ENCODE measurements at regions not wholly inside any gene's neighbourhood (a gene's known extent, or its start where the extent isn't known, plus 50 kb on each side); places are given as distances from the start of the nearest gene placed in this dataset.

GRCh38 chr21:28483301-28484035, 509.2 kb downstream of the LTN1 start:
- Mint-ChIP-seq H3K27me3 (no peaks in the 10 kb centered on the region), H3K4me3 (no peak overlapping the region), H3K27ac (no peak overlapping the region), H3K4me1 (peaks cover 8% of the 10 kb centered on the region), H3K9me3 (ENCODE audit: insufficient read depth) (no peaks in the 10 kb centered on the region)
- 55% methylated on average over 1 of the region's 3 CpGs for WGBS (ENCODE audit: insufficient coverage)
- CTCF ChIA-PET: no interaction called here
- no peaks in the 10 kb centered on the region for H3K4me1 ChIP-seq (ENCODE audit: control insufficient read depth in 2 of 2, insufficient read depth in 2 of 2, low read length in 2 of 2)
- no peak overlapping the region for H3K4me3 ChIP-seq (ENCODE audit: control extremely low read depth in 1 of 5, extremely low read depth in 1 of 5, insufficient read depth in 1 of 5, low read depth in 2 of 5, low read length in 4 of 5)
- H4K20me1 ChIP-seq (ENCODE audit: control insufficient read depth, insufficient read depth, low read length, poor library complexity, severe bottlenecking): no peaks in the 10 kb centered on the region
- no peaks in the 10 kb centered on the region for H3K36me3 ChIP-seq (replicated peaks in 1 of 2; ENCODE audit: control extremely low read depth in 1 of 2, control insufficient read depth in 1 of 2, extremely low read depth in 1 of 2, insufficient read depth in 2 of 2, low read length in 1 of 2)
- no peak overlapping the region for H3K4me2 ChIP-seq (replicated peaks; ENCODE audit: low read depth, low read length, poor library complexity, severe bottlenecking)
- intact Hi-C loops (cut with micrococcal nuclease): no loop called here
- H3K9ac ChIP-seq (ENCODE audit: low read length): no peak overlapping the region
- H3K27ac ChIP-seq (ENCODE audit: low read length in 2 of 2): no peak overlapping the region
- POLR2A ChIA-PET: no interaction called here
- ATAC-seq (ENCODE audit: low read depth) (no peak), DNase-seq (no peak)
- no peaks in the 10 kb centered on the region for H3K79me2 ChIP-seq (ENCODE audit: control insufficient read depth, insufficient read depth, low read length)
- peaks cover 0 to 1% (median 0%) of the 10 kb centered on the region in 3 donors for H3K9me3 ChIP-seq (ENCODE audit: control extremely low read depth in 1 of 3, control insufficient read depth in 2 of 3, insufficient read depth in 1 of 3, low read length in 2 of 3)
- no peak overlapping the region for H2AFZ ChIP-seq (ENCODE audit: insufficient read depth, low read depth, low read length, poor library complexity, severe bottlenecking)
- H3K27me3 ChIP-seq (replicated peaks in 1 of 4; ENCODE audit: control extremely low read depth in 1 of 4, control insufficient read depth in 3 of 4, insufficient read depth in 4 of 4, low read length in 3 of 4): no peaks in the 10 kb centered on the region
- TF ChIP-seq EZH2 (IDR thresholded peaks at IDR 0.05; ENCODE audit: borderline replicate concordance, insufficient read depth, low read depth, low read length, poor library complexity, severe bottlenecking): no peak

GRCh38 chr21:28482657-28483056, 510.0 kb downstream of the LTN1 start:
- no peak for ATAC-seq (ENCODE audit: low read depth)
- no peak for TF ChIP-seq CTCF (IDR thresholded peaks at IDR 0.05)
- no peak for TF ChIP-seq EZH2 (IDR thresholded peaks at IDR 0.05; ENCODE audit: borderline replicate concordance, insufficient read depth, low read depth, low read length, poor library complexity, severe bottlenecking)

More at GRCh38 chr21:28482657-28483056, 510.0 kb downstream of the LTN1 start:
- no peak overlapping the region for H3K4me3 ChIP-seq (ENCODE audit: control extremely low read depth in 1 of 5, extremely low read depth in 1 of 5, insufficient read depth in 1 of 5, low read depth in 2 of 5, low read length in 4 of 5)
- Mint-ChIP-seq H3K9me3 (ENCODE audit: insufficient read depth) (no peaks in the 10 kb centered on the region), H3K4me1 (peaks cover 8% of the 10 kb centered on the region), H3K4me3 (no peak overlapping the region), H3K27ac (no peak overlapping the region), H3K27me3 (no peaks in the 10 kb centered on the region)
- no peak overlapping the region for H3K4me2 ChIP-seq (replicated peaks; ENCODE audit: low read depth, low read length, poor library complexity, severe bottlenecking)
- WGBS (ENCODE audit: insufficient coverage): 83% methylated on average over 1 of the region's 4 CpGs
- H3K4me1 ChIP-seq (ENCODE audit: control insufficient read depth in 2 of 2, insufficient read depth in 2 of 2, low read length in 2 of 2): no peaks in the 10 kb centered on the region
- no peaks in the 10 kb centered on the region for H3K36me3 ChIP-seq (replicated peaks in 1 of 2; ENCODE audit: control extremely low read depth in 1 of 2, control insufficient read depth in 1 of 2, extremely low read depth in 1 of 2, insufficient read depth in 2 of 2, low read length in 1 of 2)
- peaks cover 0 to 1% (median 0%) of the 10 kb centered on the region in 3 donors for H3K9me3 ChIP-seq (ENCODE audit: control extremely low read depth in 1 of 3, control insufficient read depth in 2 of 3, insufficient read depth in 1 of 3, low read length in 2 of 3)
- no peak overlapping the region for H3K27ac ChIP-seq (ENCODE audit: low read length in 2 of 2)
- no peak for DNase-seq
- intact Hi-C loops (cut with micrococcal nuclease): no loop called here
- no peaks in the 10 kb centered on the region for H3K79me2 ChIP-seq (ENCODE audit: control insufficient read depth, insufficient read depth, low read length)
- H2AFZ ChIP-seq (ENCODE audit: insufficient read depth, low read depth, low read length, poor library complexity, severe bottlenecking): no peak overlapping the region
- H3K27me3 ChIP-seq (replicated peaks in 1 of 4; ENCODE audit: control extremely low read depth in 1 of 4, control insufficient read depth in 3 of 4, insufficient read depth in 4 of 4, low read length in 3 of 4): no peaks in the 10 kb centered on the region
- H3K9ac ChIP-seq (ENCODE audit: low read length): no peak overlapping the region
- ChIA-PET POLR2A (no interaction called here), CTCF (no interaction called here)
- H4K20me1 ChIP-seq (ENCODE audit: control insufficient read depth, insufficient read depth, low read length, poor library complexity, severe bottlenecking): no peaks in the 10 kb centered on the region
